Transverse colon (tissue), 3 donors: ENCODE measurements at regions not wholly inside any gene's neighbourhood (a gene's known extent, or its start where the extent isn't known, plus 50 kb on each side); places are given as distances from the start of the nearest gene placed in this dataset.

ENCODE experiments used
- EP300 ChIP-seq: sonication (generic); formaldehyde crosslinking; IDR thresholded peaks from one replicate; pipeline ENCODE4 v1.6.1; 2017; ENCODE audit warnings: antibody characterized with exemption, low read depth
- POLR2AphosphoS5 ChIP-seq, 3 donors: sonication (generic); formaldehyde crosslinking; IDR thresholded peaks; one replicate each; pipeline ENCODE4 v1.6.1; 2016; ENCODE audit warnings: antibody characterized with exemption in 3 of 3

GRCh38 chr2:215775106-215775505 lies 238.2 kb downstream of the MREG start:
- TF ChIP-seq POLR2AphosphoS5 (IDR thresholded peaks at IDR 0.05): no peak
- TF ChIP-seq EP300: no peak
